CD4-positive, alpha-beta memory T cell (primary cell): ENCODE measurements at regions not wholly inside any gene's neighbourhood (a gene's known extent, or its start where the extent isn't known, plus 50 kb on each side); places are given as distances from the start of the nearest gene placed in this dataset.

Experiments used
- CTCF ChIA-PET: fragments of 350-600 bp; sonication (Branson Sonifier 250); formaldehyde crosslinking; loops from one replicate; lab custom pipeline; 2021; ENCODE audit warnings: inconsistent platforms; ENCODE audit not compliant: partially characterized antibody; lab: Charles Lee
- POLR2A ChIA-PET: fragments of 350-600 bp; sonication (Branson Sonifier 250); formaldehyde crosslinking; loops from one replicate; lab custom pipeline; 2021; ENCODE audit not compliant: partially characterized antibody; lab: Charles Lee
- DNase-seq, 5 donors: peaks; one replicate each; pipeline versions ENCODE4 v3.0.0 to v3.0.0-alpha.2; 2020 to 2022; ENCODE audit warnings: mixed read lengths in 1 of 5
- H3K27ac ChIP-seq: one replicate; pipeline ENCODE4 v1.7.0; 2013; ENCODE audit warnings: low read depth, low read length
- H3K27me3 ChIP-seq: 2 replicates; pipeline ENCODE4 v1.7.0; 2013; ENCODE audit warnings: mild to moderate bottlenecking, low read length, moderate library complexity; ENCODE audit not compliant: insufficient read depth
- H3K36me3 ChIP-seq: 2 replicates; pipeline ENCODE4 v1.7.0; 2013; ENCODE audit warnings: mild to moderate bottlenecking, low read length, moderate library complexity; ENCODE audit not compliant: insufficient read depth
- H3K4me1 ChIP-seq: 2 replicates; pipeline ENCODE4 v1.7.0; 2013; ENCODE audit warnings: mild to moderate bottlenecking, low read length, moderate library complexity; ENCODE audit not compliant: insufficient read depth
- H3K4me3 ChIP-seq, 2 donors: one replicate each; pipeline ENCODE4 v1.7.0; 2013; ENCODE audit warnings: low read length in 2 of 2, mild to moderate bottlenecking in 1 of 2
- H3K9me3 ChIP-seq, 2 donors: one replicate each; pipeline ENCODE4 v1.7.0; 2013; ENCODE audit warnings: low read length in 2 of 2, control low read depth in 1 of 2; ENCODE audit not compliant: control insufficient read depth in 1 of 2
- H3K27ac Mint-ChIP-seq, 7 donors: one replicate each; pipeline ENCODE4 v1.8.0; 2020 to 2021; ENCODE audit warnings: mixed read lengths in 7 of 7, mild to moderate bottlenecking in 6 of 7, inconsistent platforms in 3 of 7, moderate library complexity in 3 of 7
- H3K27me3 Mint-ChIP-seq, 2 donors: one replicate each; pipeline ENCODE4 v1.8.0; 2020 to 2021; ENCODE audit warnings: mixed read lengths in 2 of 2
- H3K36me3 Mint-ChIP-seq, 2 donors: one replicate each; pipeline ENCODE4 v1.8.0; 2020 to 2021; ENCODE audit warnings: mixed read lengths in 2 of 2, inconsistent platforms in 1 of 2, mild to moderate bottlenecking in 1 of 2
- H3K4me1 Mint-ChIP-seq, 4 donors: one replicate each; pipeline ENCODE4 v1.8.0; 2020 to 2021; ENCODE audit warnings: mixed read lengths in 4 of 4, mild to moderate bottlenecking in 1 of 4
- H3K4me3 Mint-ChIP-seq, 8 donors: one replicate each; pipeline ENCODE4 v1.8.0; 2020 to 2021; ENCODE audit warnings: mixed read lengths in 8 of 8, mild to moderate bottlenecking in 7 of 8, moderate library complexity in 6 of 8, inconsistent platforms in 3 of 8
- H3K9me3 Mint-ChIP-seq, 8 donors: one replicate each; pipeline ENCODE4 v1.8.0; 2020 to 2021; ENCODE audit warnings: mixed read lengths in 8 of 8, mild to moderate bottlenecking in 5 of 8, inconsistent platforms in 3 of 8, moderate library complexity in 1 of 8
- intact Hi-C: fragments of 100-400 bp; cut with micrococcal nuclease; formaldehyde crosslinking; loops from one replicate; pipeline ENCODE4 v1.15.1; 2023

- Mint-ChIP-seq H3K27ac (no peak overlapping the region), H3K9me3 (no peaks in the 10 kb centered on the region), H3K27me3 (peaks cover 0 to 2% of the 10 kb centered on the region in 2 donors), H3K36me3 (no peaks in the 10 kb centered on the region), H3K4me1 (peaks cover 3 to 12% (median 7%) of the 10 kb centered on the region in 4 donors), H3K4me3 (no peak overlapping the region)
- DNase-seq, result no peak
- Histone ChIP-seq H3K36me3 (no peaks in the 10 kb centered on the region), H3K4me3 (no peak overlapping the region), H3K4me1 (no peaks in the 10 kb centered on the region), H3K27ac (no peak overlapping the region), H3K27me3 (no peaks in the 10 kb centered on the region), H3K9me3 (no peaks in the 10 kb centered on the region)
- ChIA-PET POLR2A (no interaction called here), CTCF (no interaction called here)
- intact Hi-C loops, result no loop called here
Measured at GRCh38 chr2:120785228-120785966, 49.7 kb downstream of the GLI2 start.

GRCh38 chr2:120786038-120786960 lies 50.6 kb downstream of the GLI2 start:
- intact Hi-C loops, result no loop called here
- H3K27ac Mint-ChIP-seq, result no peak overlapping the region
- Histone ChIP-seq H3K4me3 (no peak overlapping the region), H3K27ac (no peak overlapping the region), H3K36me3 (no peaks in the 10 kb centered on the region), H3K9me3 (no peaks in the 10 kb centered on the region), H3K27me3 (no peaks in the 10 kb centered on the region), H3K4me1 (no peaks in the 10 kb centered on the region)
- DNase-seq, result no peak
- CTCF ChIA-PET, result no interaction called here
- POLR2A ChIA-PET, result no interaction called here
- H3K4me1 Mint-ChIP-seq, result peaks cover 3 to 12% (median 7%) of the 10 kb centered on the region in 4 donors
- peaks cover 0 to 2% of the 10 kb centered on the region in 2 donors for H3K27me3 Mint-ChIP-seq
- no peaks in the 10 kb centered on the region for H3K36me3 Mint-ChIP-seq
- no peaks in the 10 kb centered on the region for H3K9me3 Mint-ChIP-seq
- H3K4me3 Mint-ChIP-seq, result no peak overlapping the region

- H3K4me1 Mint-ChIP-seq, result peaks cover 3 to 12% (median 7%) of the 10 kb centered on the region in 4 donors
- no peaks in the 10 kb centered on the region for H3K36me3 Mint-ChIP-seq
- no peak overlapping the region for H3K27ac ChIP-seq
- H3K4me3 Mint-ChIP-seq, result no peak overlapping the region
- H3K27ac Mint-ChIP-seq, result no peak overlapping the region
- ChIA-PET CTCF (no interaction called here), POLR2A (no interaction called here)
- H3K9me3 Mint-ChIP-seq, result no peaks in the 10 kb centered on the region
- H3K27me3 ChIP-seq, result no peaks in the 10 kb centered on the region
- H3K36me3 ChIP-seq, result no peaks in the 10 kb centered on the region
- H3K4me3 ChIP-seq, result no peak overlapping the region
- no peaks in the 10 kb centered on the region for H3K4me1 ChIP-seq
- no peaks in the 10 kb centered on the region for H3K9me3 ChIP-seq
- H3K27me3 Mint-ChIP-seq, result peaks cover 0 to 2% of the 10 kb centered on the region in 2 donors
- no peak for DNase-seq
- intact Hi-C loops, result no loop called here
Measured at GRCh38 chr2:120787111-120787821, 51.6 kb downstream of the GLI2 start.

GRCh38 chr2:120787822-120788700 lies 52.4 kb downstream of the GLI2 start:
- Histone ChIP-seq H3K4me3 (no peak overlapping the region), H3K27ac (no peak overlapping the region), H3K36me3 (no peaks in the 10 kb centered on the region), H3K4me1 (no peaks in the 10 kb centered on the region), H3K27me3 (no peaks in the 10 kb centered on the region), H3K9me3 (no peaks in the 10 kb centered on the region)
- Mint-ChIP-seq H3K36me3 (no peaks in the 10 kb centered on the region), H3K27ac (no peak overlapping the region), H3K4me3 (no peak overlapping the region), H3K4me1 (peaks cover 3 to 11% (median 6%) of the 10 kb centered on the region in 4 donors), H3K27me3 (peaks cover 0 to 2% of the 10 kb centered on the region in 2 donors), H3K9me3 (no peaks in the 10 kb centered on the region)
- intact Hi-C loops, result no loop called here
- POLR2A ChIA-PET, result no interaction called here
- CTCF ChIA-PET, result no interaction called here
- no peak for DNase-seq

- POLR2A ChIA-PET, result no interaction called here
- Mint-ChIP-seq H3K27ac (no peak overlapping the region), H3K4me3 (no peak overlapping the region), H3K36me3 (no peaks in the 10 kb centered on the region), H3K27me3 (no peaks in the 10 kb centered on the region), H3K9me3 (peaks cover 0 to 3% (median 0%) of the 10 kb centered on the region in 8 donors), H3K4me1 (no peaks in the 10 kb centered on the region)
- Histone ChIP-seq H3K4me3 (no peak overlapping the region), H3K27ac (no peak overlapping the region), H3K36me3 (no peaks in the 10 kb centered on the region), H3K4me1 (no peaks in the 10 kb centered on the region), H3K27me3 (no peaks in the 10 kb centered on the region), H3K9me3 (no peaks in the 10 kb centered on the region)
- DNase-seq, result no peak
- CTCF ChIA-PET, result no interaction called here
- intact Hi-C loops, result no loop called here
Measured at GRCh38 chr2:120791243-120791961, 55.7 kb downstream of the GLI2 start.

GRCh38 chr2:120791962-120792297 lies 56.3 kb downstream of the GLI2 start:
- CTCF ChIA-PET, result no interaction called here
- DNase-seq, result no peak
- Mint-ChIP-seq H3K4me3 (no peak overlapping the region), H3K9me3 (peaks cover 0 to 3% (median 0%) of the 10 kb centered on the region in 8 donors), H3K27ac (no peak overlapping the region), H3K36me3 (no peaks in the 10 kb centered on the region), H3K4me1 (no peaks in the 10 kb centered on the region), H3K27me3 (no peaks in the 10 kb centered on the region)
- Histone ChIP-seq H3K4me1 (no peaks in the 10 kb centered on the region), H3K27me3 (no peaks in the 10 kb centered on the region), H3K27ac (no peak overlapping the region), H3K9me3 (no peaks in the 10 kb centered on the region), H3K4me3 (no peak overlapping the region), H3K36me3 (no peaks in the 10 kb centered on the region)
- intact Hi-C loops, result no loop called here
- POLR2A ChIA-PET, result no interaction called here
